ENCODE measurements at regions not wholly inside any gene's neighbourhood (a gene's known extent, or its start where the extent isn't known, plus 50 kb on each side); places are given as distances from the start of the nearest gene placed in this dataset.

DNA sequence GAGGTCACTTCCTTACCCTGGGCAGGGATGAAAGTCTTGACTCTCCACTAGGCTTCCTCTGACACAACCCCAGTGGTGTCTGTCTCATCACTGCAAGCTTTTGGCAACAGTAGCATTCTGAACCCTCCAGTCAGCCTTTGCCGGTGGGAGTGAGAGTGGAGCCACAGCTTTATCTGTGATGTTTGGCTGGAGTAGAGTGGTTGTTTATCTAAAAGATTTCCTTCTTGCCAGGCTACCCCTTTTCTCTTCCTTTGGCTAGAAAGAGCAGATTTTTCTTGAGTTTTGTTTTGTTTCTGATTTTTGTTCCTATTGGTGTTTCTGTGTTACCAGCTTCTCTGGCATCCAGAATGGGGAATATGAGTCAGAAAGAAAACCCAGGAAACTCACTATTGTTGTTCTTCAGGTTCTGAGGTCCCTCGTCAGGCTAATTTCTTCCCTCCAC, 98.9 kb upstream of the KIF5B start:
- Histone ChIP-seq H3K9me3 (ENCODE audit: control insufficient read depth in 2 of 3, insufficient read depth in 1 of 3, low read length in 3 of 3) (peaks cover 0 to 14% (median 7%) of the 10 kb centered on the region in 3 donors), H3K36me3 (ENCODE audit: control insufficient read depth in 2 of 3, insufficient read depth in 3 of 3, low read length in 3 of 3) (no peaks in the 10 kb centered on the region), H3K4me3 (ENCODE audit: low read length in 3 of 3) (no peak overlapping the region), H3K4me1 (ENCODE audit: control insufficient read depth in 2 of 3, insufficient read depth in 2 of 3, low read depth in 1 of 3, low read length in 3 of 3) (no peaks in the 10 kb centered on the region), H3K27me3 (ENCODE audit: control insufficient read depth, insufficient read depth, low read length) (no peaks in the 10 kb centered on the region), H3K9ac (ENCODE audit: low read length in 3 of 3) (no peak overlapping the region), H3K27ac (ENCODE audit: low read depth in 2 of 2, low read length in 2 of 2) (no peak overlapping the region)
- DNase-seq = no peak
- FAIRE-seq = no peak
- intact Hi-C loops (cut with DNase I) = no loop called here
- TF ChIP-seq, protein P1, sequence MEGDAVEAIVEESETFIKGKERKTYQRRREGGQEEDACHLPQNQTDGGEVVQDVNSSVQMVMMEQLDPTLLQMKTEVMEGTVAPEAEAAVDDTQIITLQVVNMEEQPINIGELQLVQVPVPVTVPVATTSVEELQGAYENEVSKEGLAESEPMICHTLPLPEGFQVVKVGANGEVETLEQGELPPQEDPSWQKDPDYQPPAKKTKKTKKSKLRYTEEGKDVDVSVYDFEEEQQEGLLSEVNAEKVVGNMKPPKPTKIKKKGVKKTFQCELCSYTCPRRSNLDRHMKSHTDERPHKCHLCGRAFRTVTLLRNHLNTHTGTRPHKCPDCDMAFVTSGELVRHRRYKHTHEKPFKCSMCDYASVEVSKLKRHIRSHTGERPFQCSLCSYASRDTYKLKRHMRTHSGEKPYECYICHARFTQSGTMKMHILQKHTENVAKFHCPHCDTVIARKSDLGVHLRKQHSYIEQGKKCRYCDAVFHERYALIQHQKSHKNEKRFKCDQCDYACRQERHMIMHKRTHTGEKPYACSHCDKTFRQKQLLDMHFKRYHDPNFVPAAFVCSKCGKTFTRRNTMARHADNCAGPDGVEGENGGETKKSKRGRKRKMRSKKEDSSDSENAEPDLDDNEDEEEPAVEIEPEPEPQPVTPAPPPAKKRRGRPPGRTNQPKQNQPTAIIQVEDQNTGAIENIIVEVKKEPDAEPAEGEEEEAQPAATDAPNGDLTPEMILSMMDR (IDR thresholded peaks at IDR 0.05; ENCODE audit: borderline replicate concordance, extremely low read depth, insufficient read depth) = no peak

DNA sequence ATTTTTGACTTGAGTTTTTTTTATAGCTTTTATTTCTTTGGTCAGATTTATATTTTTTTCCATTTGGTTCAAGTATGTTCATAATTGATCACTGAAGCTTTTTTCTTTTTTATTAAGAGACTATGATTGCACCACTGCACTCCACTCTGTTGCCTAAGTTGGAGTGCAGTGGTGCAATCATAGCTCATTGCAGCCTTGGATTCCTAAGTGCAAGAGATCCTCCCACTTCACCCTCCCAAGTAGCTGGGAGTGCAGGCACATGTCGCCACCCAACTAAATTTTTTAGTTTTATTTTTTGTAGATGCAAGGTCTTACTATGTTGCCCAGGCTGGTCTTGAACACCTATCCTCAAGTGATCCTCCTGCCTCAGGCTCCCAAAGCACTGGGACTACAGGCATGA, 97.7 kb upstream of the KIF5B start:
- Histone ChIP-seq H3K27me3 (ENCODE audit: control insufficient read depth, insufficient read depth, low read length) (no peaks in the 10 kb centered on the region), H3K4me3 (ENCODE audit: low read length in 3 of 3) (no peak overlapping the region), H3K4me1 (ENCODE audit: control insufficient read depth in 2 of 3, insufficient read depth in 2 of 3, low read depth in 1 of 3, low read length in 3 of 3) (no peaks in the 10 kb centered on the region), H3K36me3 (ENCODE audit: control insufficient read depth in 2 of 3, insufficient read depth in 3 of 3, low read length in 3 of 3) (no peaks in the 10 kb centered on the region), H3K27ac (ENCODE audit: low read depth in 2 of 2, low read length in 2 of 2) (no peak overlapping the region), H3K9me3 (ENCODE audit: control insufficient read depth in 2 of 3, insufficient read depth in 1 of 3, low read length in 3 of 3) (peaks cover 0 to 14% (median 7%) of the 10 kb centered on the region in 3 donors), H3K9ac (ENCODE audit: low read length in 3 of 3) (no peak overlapping the region)
- intact Hi-C loops (cut with DNase I) = no loop called here
- TF ChIP-seq, protein P1 (IDR thresholded peaks at IDR 0.05; ENCODE audit: borderline replicate concordance, extremely low read depth, insufficient read depth) = no peak
- no peak for DNase-seq
- no peak for FAIRE-seq

DNA sequence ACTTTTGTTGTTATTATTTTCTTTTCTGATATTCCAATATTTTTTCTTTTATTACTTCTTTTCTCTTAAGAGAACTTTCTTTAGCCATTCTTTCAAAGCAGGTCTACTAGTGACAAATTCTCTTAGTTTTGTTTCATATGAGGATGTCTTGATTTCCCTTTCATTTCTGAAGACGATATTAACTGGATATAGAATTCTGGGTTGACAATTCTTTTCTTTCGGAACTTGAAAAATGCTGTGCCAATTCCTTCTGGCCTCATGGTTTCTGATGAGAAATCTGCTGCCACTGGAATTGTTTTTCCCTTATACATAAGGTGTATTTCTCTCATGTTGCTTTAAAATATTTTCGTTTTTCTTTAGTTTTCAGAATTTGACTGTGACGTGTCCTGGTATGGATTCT, 97.0 kb upstream of the KIF5B start:
- H3K9ac ChIP-seq (ENCODE audit: low read length in 3 of 3) = no peak overlapping the region
- intact Hi-C loops (cut with DNase I) = no loop called here
- H3K4me1 ChIP-seq (ENCODE audit: control insufficient read depth in 2 of 3, insufficient read depth in 2 of 3, low read depth in 1 of 3, low read length in 3 of 3) = no peaks in the 10 kb centered on the region
- H3K36me3 ChIP-seq (ENCODE audit: control insufficient read depth in 2 of 3, insufficient read depth in 3 of 3, low read length in 3 of 3) = no peaks in the 10 kb centered on the region
- no peak overlapping the region for H3K27ac ChIP-seq (ENCODE audit: low read depth in 2 of 2, low read length in 2 of 2)
- peaks cover 0 to 14% (median 7%) of the 10 kb centered on the region in 3 donors for H3K9me3 ChIP-seq (ENCODE audit: control insufficient read depth in 2 of 3, insufficient read depth in 1 of 3, low read length in 3 of 3)
- no peak for DNase-seq
- H3K4me3 ChIP-seq (ENCODE audit: low read length in 3 of 3) = no peak overlapping the region
- H3K27me3 ChIP-seq (ENCODE audit: control insufficient read depth, insufficient read depth, low read length) = no peaks in the 10 kb centered on the region
- TF ChIP-seq, protein P1 (IDR thresholded peaks at IDR 0.05; ENCODE audit: borderline replicate concordance, extremely low read depth, insufficient read depth) = no peak
- no peak for FAIRE-seq

DNA sequence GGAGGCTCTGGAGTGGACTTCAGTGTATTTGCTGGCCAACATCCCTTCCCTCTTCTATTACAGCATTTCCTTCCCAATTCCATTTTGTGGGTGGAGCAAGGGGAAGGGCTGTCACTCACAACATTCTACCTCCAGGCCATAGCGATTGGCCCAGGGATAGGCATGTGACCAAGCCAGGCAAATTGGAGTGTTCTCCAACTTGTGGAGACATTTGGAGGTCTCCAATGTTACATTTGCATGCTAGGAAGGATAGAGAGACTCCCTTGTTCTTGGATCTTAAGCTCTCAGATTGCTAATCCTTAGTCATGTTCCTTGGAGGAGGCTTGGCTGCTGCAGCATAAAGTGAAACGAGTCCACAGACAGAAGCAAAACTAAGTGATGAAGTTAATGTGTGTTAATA, 95.6 kb upstream of the KIF5B start:
- H3K4me1 ChIP-seq (ENCODE audit: control insufficient read depth in 2 of 3, insufficient read depth in 2 of 3, low read depth in 1 of 3, low read length in 3 of 3) = no peaks in the 10 kb centered on the region
- no peaks in the 10 kb centered on the region for H3K36me3 ChIP-seq (ENCODE audit: control insufficient read depth in 2 of 3, insufficient read depth in 3 of 3, low read length in 3 of 3)
- peaks cover 0 to 14% (median 7%) of the 10 kb centered on the region in 3 donors for H3K9me3 ChIP-seq (ENCODE audit: control insufficient read depth in 2 of 3, insufficient read depth in 1 of 3, low read length in 3 of 3)
- intact Hi-C loops (cut with DNase I) = no loop called here
- no peaks in the 10 kb centered on the region for H3K27me3 ChIP-seq (ENCODE audit: control insufficient read depth, insufficient read depth, low read length)
- no peak for FAIRE-seq
- H3K4me3 ChIP-seq (ENCODE audit: low read length in 3 of 3) = no peak overlapping the region
- TF ChIP-seq, protein P1 (IDR thresholded peaks at IDR 0.05; ENCODE audit: borderline replicate concordance, extremely low read depth, insufficient read depth) = no peak
- H3K9ac ChIP-seq (ENCODE audit: low read length in 3 of 3) = no peak overlapping the region
- H3K27ac ChIP-seq (ENCODE audit: low read depth in 2 of 2, low read length in 2 of 2) = no peak overlapping the region
- DNase-seq = no peak

Measured in kidney (tissue), 13 donors.